Panc1 (cell line): ENCODE measurements at regions not wholly inside any gene's neighbourhood (a gene's known extent, or its start where the extent isn't known, plus 50 kb on each side); places are given as distances from the start of the nearest gene placed in this dataset.

Experiments used
- ATAC-seq: fragments of 200-7000 bp; cut with Tn5 transposase; 2 replicates; pipeline ENCODE4 v1.9.1; 2020; ENCODE audit warnings: mild to moderate bottlenecking, moderate library complexity
- BruUV-seq: library from RNA; stranded (reverse); fragments of 400-500 nt; replicated peaks from 2 replicates; lab custom pipeline; 2021; lab: Mats Ljungman, UMichigan
- CTCF ChIA-PET: fragments of 300-600 bp; sonication (Branson Sonifier 250); formaldehyde crosslinking; loops from one replicate; lab custom pipeline; 2022; ENCODE audit warnings: antibody characterized with exemption; lab: Charles Lee
- POLR2A ChIA-PET: fragments of 300-600 bp; sonication (Branson Sonifier 250); formaldehyde crosslinking; loops from one replicate; lab custom pipeline; 2022; ENCODE audit warnings: antibody characterized with exemption; lab: Charles Lee
- DNase-seq: peaks from one replicate; pipeline ENCODE4 v3.0.0-alpha.2; 2010; ENCODE audit warnings: low read depth, low spot score
- H3K27ac ChIP-seq: 2 replicates; pipeline ENCODE4 v1.5.1; 2011; ENCODE audit warnings: mild to moderate bottlenecking, low read length, inconsistent platforms
- H3K27me3 ChIP-seq: fragments of 200-500 bp; sonication (Bioruptor generic); 2 replicates; pipeline ENCODE4 v1.6.0; 2014; ENCODE audit warnings: low read length, inconsistent platforms; ENCODE audit not compliant: control insufficient read depth, insufficient read depth
- H3K36me3 ChIP-seq: fragments of 200-500 bp; sonication (Bioruptor generic); 2 replicates; pipeline ENCODE4 v1.5.1; 2014; ENCODE audit warnings: inconsistent platforms, mild to moderate bottlenecking, low read length, moderate library complexity; ENCODE audit not compliant: control insufficient read depth, insufficient read depth
- H3K4me1 ChIP-seq: 2 replicates; pipeline ENCODE4 v1.5.1; 2011; ENCODE audit warnings: inconsistent platforms, mild to moderate bottlenecking, low read length, moderate library complexity; ENCODE audit not compliant: control insufficient read depth, insufficient read depth
- H3K4me3 ChIP-seq, 2 experiments: 2 replicates each; pipeline ENCODE4 v1.5.1; 2011 to 2012; ENCODE audit warnings: low read depth in 2 of 2, low read length in 2 of 2, mild to moderate bottlenecking in 2 of 2, inconsistent platforms in 1 of 2, moderate library complexity in 1 of 2
- H3K9me3 ChIP-seq: fragments of 200-500 bp; sonication (Bioruptor generic); 2 replicates; pipeline ENCODE4 v1.5.1; 2014; ENCODE audit warnings: low read depth, mild to moderate bottlenecking, inconsistent platforms, low read length, moderate library complexity; ENCODE audit not compliant: control insufficient read depth, insufficient read depth
- POLR2AphosphoS5 ChIP-seq: IDR thresholded peaks from 2 replicates; pipeline ENCODE4 v1.6.1; 2012; ENCODE audit warnings: mild to moderate bottlenecking, low read depth, low read length, moderate library complexity
- REST ChIP-seq, 2 experiments: IDR thresholded peaks; 2 replicates each; pipeline ENCODE4 v1.6.1; 2011 to 2012; ENCODE audit warnings: low read depth in 2 of 2, control low read depth in 1 of 2, low read length in 1 of 2, mild to moderate bottlenecking in 1 of 2, moderate library complexity in 1 of 2; ENCODE audit not compliant: insufficient read depth in 1 of 2
- SIN3A ChIP-seq: IDR thresholded peaks from 2 replicates; pipeline ENCODE4 v1.6.1; 2012; ENCODE audit warnings: low read depth, mild to moderate bottlenecking, low read length, moderate library complexity, borderline replicate concordance; ENCODE audit not compliant: insufficient read depth
- TCF7L2 ChIP-seq: IDR thresholded peaks from 2 replicates; pipeline ENCODE4 v1.6.1; 2011; ENCODE audit warnings: mild to moderate bottlenecking, low read depth, low read length, inconsistent platforms
- in situ Hi-C: cut with HindIII; loops from 2 replicates; pipeline ENCODE4 v1.10.0; 2016; ENCODE audit warnings: low sequenced_read_pairs, low pct_unique_long_range_greater_than_20kb
- intact Hi-C: fragments of 100-400 bp; cut with micrococcal nuclease; formaldehyde crosslinking; loops from one replicate; pipeline ENCODE4 v1.10.0; 2022; ENCODE audit not compliant: unreplicated experiment
- TF ChIP-seq, protein P1 (sequence below): fragments of 450-650 bp; IDR thresholded peaks from 2 replicates; pipeline ENCODE4 v1.5.1; 2017; ENCODE audit warnings: mild to moderate bottlenecking

DNA sequence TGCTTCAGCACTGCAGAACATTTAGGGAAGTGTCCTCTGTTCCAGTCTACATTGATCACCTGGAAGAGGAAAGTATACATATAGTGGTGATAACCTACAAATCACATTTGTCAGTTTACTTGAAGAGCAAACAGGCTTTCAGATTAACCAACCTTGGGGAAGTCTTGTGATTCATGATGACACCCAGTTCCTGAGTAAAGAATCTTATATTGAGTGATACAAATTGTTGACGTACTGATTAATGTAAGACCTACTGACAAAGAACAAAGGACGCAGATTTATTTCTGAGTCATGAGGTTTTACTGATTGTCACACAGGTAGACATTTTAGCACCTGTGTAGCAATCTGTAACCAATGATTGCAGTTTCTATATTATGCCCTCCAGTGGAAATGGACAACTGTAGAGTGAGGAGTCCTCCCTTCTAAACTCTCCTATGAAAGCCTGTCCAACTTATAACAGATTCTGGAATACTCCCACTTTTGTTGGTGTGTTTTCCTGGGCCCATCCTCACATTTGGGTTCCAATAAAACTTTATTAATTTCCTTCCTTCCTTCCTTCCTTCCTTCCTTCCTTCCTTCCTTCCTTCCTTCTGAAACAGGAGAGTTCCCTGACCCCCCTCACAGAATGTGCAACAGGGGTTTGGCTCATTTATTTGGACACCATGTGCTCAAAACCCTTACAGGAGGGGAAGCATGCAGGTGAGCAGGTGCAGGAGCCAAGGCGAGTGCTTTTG lies 113.5 kb downstream of the SLC35B3 start:
- no peaks in the 10 kb centered on the region for H3K4me1 ChIP-seq
- H3K4me3 ChIP-seq, result no peak overlapping the region
- peaks cover 2% of the 10 kb centered on the region; the same call in 1 of the 2 replicates for H3K27me3 ChIP-seq
- DNase-seq (no peak), ATAC-seq (no peak)
- TF ChIP-seq, protein P1, sequence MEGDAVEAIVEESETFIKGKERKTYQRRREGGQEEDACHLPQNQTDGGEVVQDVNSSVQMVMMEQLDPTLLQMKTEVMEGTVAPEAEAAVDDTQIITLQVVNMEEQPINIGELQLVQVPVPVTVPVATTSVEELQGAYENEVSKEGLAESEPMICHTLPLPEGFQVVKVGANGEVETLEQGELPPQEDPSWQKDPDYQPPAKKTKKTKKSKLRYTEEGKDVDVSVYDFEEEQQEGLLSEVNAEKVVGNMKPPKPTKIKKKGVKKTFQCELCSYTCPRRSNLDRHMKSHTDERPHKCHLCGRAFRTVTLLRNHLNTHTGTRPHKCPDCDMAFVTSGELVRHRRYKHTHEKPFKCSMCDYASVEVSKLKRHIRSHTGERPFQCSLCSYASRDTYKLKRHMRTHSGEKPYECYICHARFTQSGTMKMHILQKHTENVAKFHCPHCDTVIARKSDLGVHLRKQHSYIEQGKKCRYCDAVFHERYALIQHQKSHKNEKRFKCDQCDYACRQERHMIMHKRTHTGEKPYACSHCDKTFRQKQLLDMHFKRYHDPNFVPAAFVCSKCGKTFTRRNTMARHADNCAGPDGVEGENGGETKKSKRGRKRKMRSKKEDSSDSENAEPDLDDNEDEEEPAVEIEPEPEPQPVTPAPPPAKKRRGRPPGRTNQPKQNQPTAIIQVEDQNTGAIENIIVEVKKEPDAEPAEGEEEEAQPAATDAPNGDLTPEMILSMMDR, result no peak
- TF ChIP-seq SIN3A, result no peak
- TF ChIP-seq TCF7L2, result no peak
- TF ChIP-seq REST (IDR thresholded peaks at IDR 0.05; ENCODE audit: insufficient read depth in 1 of 2, low read depth in 2 of 2, low read length in 1 of 2), result no peak
- TF ChIP-seq POLR2AphosphoS5, result no peak
- no peaks in the 10 kb centered on the region for H3K36me3 ChIP-seq
- no TSS peak for BruUV-seq
- in situ Hi-C loops, result no loop called here
- no peaks in the 10 kb centered on the region for H3K9me3 ChIP-seq
- ChIA-PET CTCF (no interaction called here), POLR2A (no interaction called here)
- intact Hi-C loops, result no loop called here
- no peak overlapping the region for H3K27ac ChIP-seq

DNA sequence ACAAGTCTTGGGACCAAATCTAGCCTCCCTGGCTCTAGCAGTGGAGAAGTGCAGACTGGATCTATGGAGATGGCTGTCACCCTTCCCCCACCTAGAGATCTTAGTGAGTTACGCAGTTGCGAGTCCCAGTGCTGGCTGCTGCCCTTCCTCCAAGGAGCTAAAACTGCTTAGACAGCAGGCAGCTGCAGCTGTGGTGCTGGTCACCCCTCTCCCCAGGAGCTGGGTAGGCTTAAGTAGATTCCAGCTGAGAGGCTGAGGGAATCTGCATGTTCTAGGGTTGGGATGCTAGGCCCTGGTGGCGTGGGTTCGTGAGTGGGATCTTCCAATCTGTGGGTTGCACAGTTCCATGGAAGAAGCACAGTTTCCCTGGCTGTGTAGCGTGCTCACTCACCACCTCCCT lies 120.2 kb downstream of the SLC35B3 start:
- DNase-seq (no peak), ATAC-seq (no peak)
- Histone ChIP-seq H3K36me3 (no peaks in the 10 kb centered on the region), H3K9me3 (no peaks in the 10 kb centered on the region), H3K27me3 (no peaks in the 10 kb centered on the region), H3K4me3 (no peak overlapping the region), H3K27ac (no peak overlapping the region), H3K4me1 (no peaks in the 10 kb centered on the region)
- intact Hi-C loops (no loop called here), in situ Hi-C loops (no loop called here)
- TF ChIP-seq, protein P1, result no peak
- TF ChIP-seq REST (IDR thresholded peaks at IDR 0.05; ENCODE audit: insufficient read depth in 1 of 2, low read depth in 2 of 2, low read length in 1 of 2), result no peak
- no peak for TF ChIP-seq SIN3A
- no peak for TF ChIP-seq TCF7L2
- TF ChIP-seq POLR2AphosphoS5, result no peak
- POLR2A ChIA-PET, result no interaction called here
- CTCF ChIA-PET, result no interaction called here
- no TSS peak for BruUV-seq
